ENCODE measurements at regions not wholly inside any gene's neighbourhood (a gene's known extent, or its start where the extent isn't known, plus 50 kb on each side); places are given as distances from the start of the nearest gene placed in this dataset.

DNA sequence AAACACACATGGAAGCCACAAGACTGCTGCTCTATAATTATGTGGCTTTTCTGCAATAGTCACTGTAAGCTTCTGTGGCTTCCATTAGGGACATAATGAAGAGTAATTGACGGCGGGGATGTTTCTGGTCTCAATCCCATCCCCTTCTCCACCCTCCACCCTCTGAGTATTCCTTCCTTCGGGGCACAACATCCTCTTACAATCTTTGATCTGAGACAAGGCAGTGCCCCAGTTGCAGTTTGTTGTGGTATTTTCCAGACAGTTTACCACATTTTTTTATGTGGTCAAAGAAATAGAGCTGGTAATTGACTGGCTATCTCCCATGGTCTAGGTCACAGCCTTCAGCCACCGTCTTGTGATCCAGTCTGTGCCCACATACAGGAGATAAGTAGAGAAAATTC lies 277.7 kb downstream of the NR2F1-AS1 start:
- Histone ChIP-seq H3K4me1 (ENCODE audit: insufficient read depth, low read length, poor library complexity, severe bottlenecking) (no peaks in the 10 kb centered on the region), H3K79me2 (ENCODE audit: insufficient read depth, low read length) (no peaks in the 10 kb centered on the region), H3K4me2 (ENCODE audit: low read depth, low read length, poor library complexity, severe bottlenecking) (no peak overlapping the region), H3K27me3 (ENCODE audit: insufficient read depth, low read length, poor library complexity, severe bottlenecking) (no peaks in the 10 kb centered on the region), H3K9me2 (replicated peaks; ENCODE audit: low read depth, low read length) (no peaks in the 10 kb centered on the region), H4K20me1 (ENCODE audit: insufficient read depth, low read length, poor library complexity, severe bottlenecking) (no peaks in the 10 kb centered on the region), H3F3A (ENCODE audit: low read depth) (no peaks in the 10 kb centered on the region), H3K4me3 (ENCODE audit: low read length, poor library complexity, severe bottlenecking) (no peak overlapping the region), H2AFZ (ENCODE audit: low read length) (no peak overlapping the region), H3K36me3 (ENCODE audit: insufficient read depth, low read length) (no peaks in the 10 kb centered on the region), H3K9me3 (ENCODE audit: insufficient read depth, low read depth, low read length) (no peaks in the 10 kb centered on the region), H3K9ac (ENCODE audit: low read depth, low read length, poor library complexity, severe bottlenecking) (no peak overlapping the region)
- no peak for TF ChIP-seq CTCF (conservative IDR thresholded peaks at IDR 0.05; ENCODE audit: low read length)
- no peak for TF ChIP-seq EZH2phosphoT487 (IDR thresholded peaks at IDR 0.05; ENCODE audit: borderline replicate concordance)

- no peak overlapping the region for H3K9ac ChIP-seq (ENCODE audit: low read depth, low read length, poor library complexity, severe bottlenecking)
- H2AFZ ChIP-seq (ENCODE audit: low read length): no peak overlapping the region
- H3K9me2 ChIP-seq (replicated peaks; ENCODE audit: low read depth, low read length): no peaks in the 10 kb centered on the region
- no peaks in the 10 kb centered on the region for H3F3A ChIP-seq (ENCODE audit: low read depth)
- H3K4me1 ChIP-seq (ENCODE audit: insufficient read depth, low read length, poor library complexity, severe bottlenecking): no peaks in the 10 kb centered on the region
- no peaks in the 10 kb centered on the region for H3K9me3 ChIP-seq (ENCODE audit: insufficient read depth, low read depth, low read length)
- no peak for TF ChIP-seq CTCF (conservative IDR thresholded peaks at IDR 0.05; ENCODE audit: low read length)
- no peak overlapping the region for H3K4me2 ChIP-seq (ENCODE audit: low read depth, low read length, poor library complexity, severe bottlenecking)
- no peaks in the 10 kb centered on the region for H3K36me3 ChIP-seq (ENCODE audit: insufficient read depth, low read length)
- no peaks in the 10 kb centered on the region for H4K20me1 ChIP-seq (ENCODE audit: insufficient read depth, low read length, poor library complexity, severe bottlenecking)
- H3K27me3 ChIP-seq (ENCODE audit: insufficient read depth, low read length, poor library complexity, severe bottlenecking): no peaks in the 10 kb centered on the region
- H3K4me3 ChIP-seq (ENCODE audit: low read length, poor library complexity, severe bottlenecking): no peak overlapping the region
- H3K79me2 ChIP-seq (ENCODE audit: insufficient read depth, low read length): no peaks in the 10 kb centered on the region
These were observed 278.3 kb downstream of the NR2F1-AS1 start for GRCh38 chr5:93302711-93303110.

DNA sequence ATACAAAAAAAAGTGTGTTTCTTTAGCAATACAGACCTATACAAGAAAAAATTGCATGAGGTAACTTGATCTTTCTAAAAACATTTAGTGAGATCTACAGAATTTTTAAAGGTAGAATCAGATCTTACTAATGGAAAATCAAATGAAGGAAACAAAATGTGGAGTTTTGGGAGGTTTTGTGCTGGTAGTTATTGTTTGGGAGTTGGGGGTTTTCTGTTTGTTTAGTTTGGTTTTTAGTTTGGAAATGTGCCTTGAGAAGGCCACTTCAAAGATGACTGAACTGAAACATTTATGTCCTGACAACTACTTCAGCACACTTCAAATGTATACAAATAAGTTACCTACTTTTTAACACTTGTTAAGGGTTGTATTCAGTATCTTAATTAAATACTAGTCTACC lies 280.1 kb downstream of the NR2F1-AS1 start:
- TF ChIP-seq CTCF (conservative IDR thresholded peaks at IDR 0.05; ENCODE audit: low read length) (no peak), EZH2phosphoT487 (IDR thresholded peaks at IDR 0.05; ENCODE audit: borderline replicate concordance) (no peak)
- H3K36me3 ChIP-seq (ENCODE audit: insufficient read depth, low read length): no peaks in the 10 kb centered on the region
- H3K9me3 ChIP-seq (ENCODE audit: insufficient read depth, low read depth, low read length): no peaks in the 10 kb centered on the region
- H3K4me2 ChIP-seq (ENCODE audit: low read depth, low read length, poor library complexity, severe bottlenecking): no peak overlapping the region
- H4K20me1 ChIP-seq (ENCODE audit: insufficient read depth, low read length, poor library complexity, severe bottlenecking): no peaks in the 10 kb centered on the region
- H3K9ac ChIP-seq (ENCODE audit: low read depth, low read length, poor library complexity, severe bottlenecking): no peak overlapping the region
- no peak overlapping the region for H2AFZ ChIP-seq (ENCODE audit: low read length)
- H3K79me2 ChIP-seq (ENCODE audit: insufficient read depth, low read length): no peaks in the 10 kb centered on the region
- H3F3A ChIP-seq (ENCODE audit: low read depth): no peaks in the 10 kb centered on the region
- no peaks in the 10 kb centered on the region for H3K27me3 ChIP-seq (ENCODE audit: insufficient read depth, low read length, poor library complexity, severe bottlenecking)
- H3K9me2 ChIP-seq (replicated peaks; ENCODE audit: low read depth, low read length): no peaks in the 10 kb centered on the region
- H3K4me1 ChIP-seq (ENCODE audit: insufficient read depth, low read length, poor library complexity, severe bottlenecking): no peaks in the 10 kb centered on the region
- no peak overlapping the region for H3K4me3 ChIP-seq (ENCODE audit: low read length, poor library complexity, severe bottlenecking)

Measured in Loucy (cell line).